ENCODE measurements at regions not wholly inside any gene's neighbourhood (a gene's known extent, or its start where the extent isn't known, plus 50 kb on each side); places are given as distances from the start of the nearest gene placed in this dataset.

DNA sequence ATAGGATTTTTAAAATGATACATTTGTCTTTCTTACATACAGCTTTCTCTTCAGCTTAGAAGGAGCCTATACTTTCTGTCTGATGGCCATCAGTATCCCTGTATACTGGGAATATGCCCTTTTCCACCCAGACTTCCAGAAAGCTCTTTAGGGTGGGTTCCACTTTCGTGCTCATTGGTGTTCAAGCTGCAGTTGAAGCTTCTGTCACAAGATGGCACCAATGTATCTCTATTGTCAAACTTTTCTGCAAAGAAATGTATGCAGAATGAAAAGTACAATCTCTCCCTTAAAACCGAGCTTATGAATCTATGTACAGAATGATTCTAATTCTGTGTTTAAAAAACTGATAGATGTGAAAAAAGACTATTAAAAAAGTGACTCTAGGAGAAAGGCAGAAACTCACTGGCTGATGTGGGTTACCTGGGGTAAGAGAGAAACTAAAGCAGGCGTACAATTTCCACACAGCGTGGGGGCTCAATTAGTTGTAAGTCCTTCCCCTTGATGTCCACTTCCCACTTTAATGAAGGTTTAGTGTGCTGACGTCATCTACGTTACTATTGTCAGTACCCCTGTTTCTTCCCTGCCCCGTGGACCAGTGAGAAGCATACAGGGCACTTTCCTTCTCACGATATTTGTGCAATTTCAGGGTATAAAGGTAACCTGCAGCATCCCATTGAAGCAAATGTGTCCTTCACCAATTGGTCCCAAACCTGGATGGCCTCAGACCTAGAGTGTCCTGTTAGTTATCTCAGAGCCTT lies 57.3 kb upstream of the TCEAL2 start:
- Histone ChIP-seq H3K4me3 (ENCODE audit: low read length) (no peak overlapping the region), H3K4me1 (ENCODE audit: control insufficient read depth, insufficient read depth, low read length) (no peaks in the 10 kb centered on the region), H3K27ac (ENCODE audit: low read depth, low read length) (no peak overlapping the region), H3K9ac (ENCODE audit: extremely low read depth, low read length, poor library complexity, severe bottlenecking) (no peak overlapping the region), H3K9me3 (ENCODE audit: control insufficient read depth, low read length) (peaks cover 20% of the 10 kb centered on the region), H3K27me3 (ENCODE audit: control insufficient read depth, insufficient read depth, low read length, poor library complexity, severe bottlenecking) (no peaks in the 10 kb centered on the region), H3K36me3 (ENCODE audit: control insufficient read depth, insufficient read depth, low read length) (no peaks in the 10 kb centered on the region)
- Mint-ChIP-seq H3K9me3 (peaks cover 72% of the 10 kb centered on the region), H3K36me3 (ENCODE audit: low read depth) (no peaks in the 10 kb centered on the region), H3K27ac (no peak overlapping the region), H3K4me3 (no peak overlapping the region), H3K4me1 (no peaks in the 10 kb centered on the region), H3K27me3 (ENCODE audit: insufficient read depth) (no peaks in the 10 kb centered on the region)
- peak; percentile 52 for DNase-seq
- 73 to 77% methylated on average over 4 to 8 of the region's 8 CpGs for WGBS, 2 experiments (ENCODE audit: insufficient coverage in 1 of 2, insufficient read length in 1 of 2)
- TF ChIP-seq, protein P1, sequence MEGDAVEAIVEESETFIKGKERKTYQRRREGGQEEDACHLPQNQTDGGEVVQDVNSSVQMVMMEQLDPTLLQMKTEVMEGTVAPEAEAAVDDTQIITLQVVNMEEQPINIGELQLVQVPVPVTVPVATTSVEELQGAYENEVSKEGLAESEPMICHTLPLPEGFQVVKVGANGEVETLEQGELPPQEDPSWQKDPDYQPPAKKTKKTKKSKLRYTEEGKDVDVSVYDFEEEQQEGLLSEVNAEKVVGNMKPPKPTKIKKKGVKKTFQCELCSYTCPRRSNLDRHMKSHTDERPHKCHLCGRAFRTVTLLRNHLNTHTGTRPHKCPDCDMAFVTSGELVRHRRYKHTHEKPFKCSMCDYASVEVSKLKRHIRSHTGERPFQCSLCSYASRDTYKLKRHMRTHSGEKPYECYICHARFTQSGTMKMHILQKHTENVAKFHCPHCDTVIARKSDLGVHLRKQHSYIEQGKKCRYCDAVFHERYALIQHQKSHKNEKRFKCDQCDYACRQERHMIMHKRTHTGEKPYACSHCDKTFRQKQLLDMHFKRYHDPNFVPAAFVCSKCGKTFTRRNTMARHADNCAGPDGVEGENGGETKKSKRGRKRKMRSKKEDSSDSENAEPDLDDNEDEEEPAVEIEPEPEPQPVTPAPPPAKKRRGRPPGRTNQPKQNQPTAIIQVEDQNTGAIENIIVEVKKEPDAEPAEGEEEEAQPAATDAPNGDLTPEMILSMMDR (conservative IDR thresholded peaks at IDR 0.05) = peak; percentile 71

DNA sequence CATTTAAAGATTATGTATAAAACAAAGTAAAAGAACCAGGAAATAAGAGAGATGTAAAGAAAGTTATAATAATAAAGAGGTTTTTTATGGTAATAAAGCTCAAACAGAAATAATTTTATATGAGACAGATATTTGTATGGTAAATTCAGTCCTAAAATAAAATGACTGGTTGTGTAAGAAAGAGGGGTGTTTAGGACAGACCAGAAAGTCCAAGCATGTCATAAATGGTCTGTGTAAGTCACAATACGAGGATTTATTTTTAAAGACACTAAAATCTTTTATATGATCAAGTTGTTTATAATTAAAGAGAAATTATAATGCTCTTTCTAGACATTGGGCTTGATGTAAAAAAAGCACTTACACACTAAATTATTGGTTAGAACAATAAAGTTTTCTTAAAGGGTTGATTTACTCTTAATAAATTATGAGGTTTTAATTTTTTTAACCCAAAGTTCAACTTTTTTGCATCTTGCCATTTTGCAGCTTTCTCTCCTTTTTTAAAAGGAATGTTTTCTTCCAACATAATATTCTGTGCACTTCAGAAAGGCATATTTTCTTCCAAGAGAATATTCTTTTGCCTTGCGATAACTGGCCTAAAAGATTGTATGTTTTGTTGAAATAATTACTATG lies 61.9 kb upstream of the TCEAL2 start:
- DNase-seq = no peak
- no peaks in the 10 kb centered on the region for H3K27me3 ChIP-seq (ENCODE audit: control insufficient read depth, insufficient read depth, low read length, poor library complexity, severe bottlenecking)
- H3K27ac ChIP-seq (ENCODE audit: low read depth, low read length) = no peak overlapping the region
- H3K9me3 ChIP-seq (ENCODE audit: control insufficient read depth, low read length) = peaks cover 28% of the 10 kb centered on the region
- no peak overlapping the region for H3K27ac Mint-ChIP-seq
- no peak overlapping the region for H3K4me3 Mint-ChIP-seq
- no peaks in the 10 kb centered on the region for H3K36me3 Mint-ChIP-seq (ENCODE audit: low read depth)
- H3K36me3 ChIP-seq (ENCODE audit: control insufficient read depth, insufficient read depth, low read length) = no peaks in the 10 kb centered on the region
- TF ChIP-seq, protein P1 (conservative IDR thresholded peaks at IDR 0.05) = no peak
- H3K4me1 Mint-ChIP-seq = no peaks in the 10 kb centered on the region
- no peak overlapping the region for H3K4me3 ChIP-seq (ENCODE audit: low read length)
- H3K4me1 ChIP-seq (ENCODE audit: control insufficient read depth, insufficient read depth, low read length) = no peaks in the 10 kb centered on the region
- WGBS, 2 experiments (ENCODE audit: insufficient coverage in 1 of 2, insufficient read length in 1 of 2) = no CpG with 5 or more reads among the region's 2 CpGs
- H3K9ac ChIP-seq (ENCODE audit: extremely low read depth, low read length, poor library complexity, severe bottlenecking) = no peak overlapping the region
- no peaks in the 10 kb centered on the region for H3K27me3 Mint-ChIP-seq (ENCODE audit: insufficient read depth)
- H3K9me3 Mint-ChIP-seq = peaks cover 80% of the 10 kb centered on the region

DNA sequence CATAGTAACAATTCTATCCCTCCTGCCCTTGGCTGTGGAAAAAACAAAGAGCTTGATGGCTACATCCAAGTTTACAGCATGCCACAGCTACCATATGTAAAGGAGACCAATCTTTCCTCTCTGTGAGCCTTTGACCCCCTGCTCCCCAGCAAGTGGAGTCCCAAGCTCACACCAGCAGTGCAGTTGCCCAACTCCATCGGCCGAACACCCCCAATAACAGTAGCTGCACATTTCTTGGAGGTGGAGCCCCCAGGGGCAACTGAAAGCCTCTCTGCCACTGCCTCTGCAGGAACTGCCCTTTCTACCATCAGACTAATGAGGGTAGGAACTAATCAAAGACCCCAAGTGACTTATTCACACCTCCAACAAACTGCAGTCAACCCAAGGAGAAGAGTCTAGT lies 81.0 kb upstream of the TCEAL2 start:
- Histone ChIP-seq H3K9me3 (ENCODE audit: control insufficient read depth, low read length) (no peaks in the 10 kb centered on the region), H3K36me3 (ENCODE audit: control insufficient read depth, insufficient read depth, low read length) (no peaks in the 10 kb centered on the region), H3K4me1 (ENCODE audit: control insufficient read depth, insufficient read depth, low read length) (no peaks in the 10 kb centered on the region), H3K27ac (ENCODE audit: low read depth, low read length) (no peak overlapping the region), H3K9ac (ENCODE audit: extremely low read depth, low read length, poor library complexity, severe bottlenecking) (no peak overlapping the region), H3K27me3 (ENCODE audit: control insufficient read depth, insufficient read depth, low read length, poor library complexity, severe bottlenecking) (no peaks in the 10 kb centered on the region), H3K4me3 (ENCODE audit: low read length) (no peak overlapping the region)
- Mint-ChIP-seq H3K9me3 (peaks cover 60% of the 10 kb centered on the region), H3K27ac (no peak overlapping the region), H3K4me1 (no peaks in the 10 kb centered on the region), H3K36me3 (ENCODE audit: low read depth) (no peaks in the 10 kb centered on the region), H3K4me3 (no peak overlapping the region), H3K27me3 (ENCODE audit: insufficient read depth) (no peaks in the 10 kb centered on the region)
- 100% methylated on average over 2 of the region's 2 CpGs; no CpG with 5 or more reads in 1 of the 2 experiments for WGBS, 2 experiments (ENCODE audit: insufficient coverage in 1 of 2, insufficient read length in 1 of 2)
- TF ChIP-seq, protein P1 (conservative IDR thresholded peaks at IDR 0.05) = no peak
- no peak for DNase-seq
